ENCODE measurements at regions not wholly inside any gene's neighbourhood (a gene's known extent, or its start where the extent isn't known, plus 50 kb on each side); places are given as distances from the start of the nearest gene placed in this dataset.
A peak's percentile ranks its signal among the peaks of the same experiment; 100 is the strongest.

GRCh38 chr10:35882422-35883150 lies 240.5 kb upstream of the FZD8 start:
- WGBS, 5 donors = 92 to 95% (median 94%) methylated on average over 9 of the region's 9 CpGs

DNA sequence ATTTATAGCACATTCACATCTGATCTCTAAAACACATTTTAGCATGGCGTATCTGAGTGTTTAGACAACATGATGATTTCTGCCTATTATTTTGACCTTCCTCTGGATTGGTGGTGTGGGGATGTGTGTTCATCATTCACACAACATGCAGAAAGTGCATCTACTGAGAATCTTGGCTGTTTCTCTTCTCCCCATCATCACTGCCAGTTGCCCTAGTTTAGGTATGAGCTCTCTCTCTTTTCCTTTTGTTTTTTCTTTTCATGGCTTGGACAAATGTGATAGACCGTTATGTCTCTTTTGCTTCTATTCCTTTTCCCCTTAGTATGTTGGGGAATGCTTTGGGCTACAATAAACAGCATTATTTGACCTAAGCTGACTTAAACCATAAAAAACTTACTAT lies 239.2 kb upstream of the FZD8 start:
- intact Hi-C loops (cut with DNase I; ENCODE audit: low total_unique reads) = no loop called here
- Histone ChIP-seq H3K4me1 (peaks cover 0 to 15% (median 10%) of the 10 kb centered on the region in 4 donors), H3K9me3 (no peaks in the 10 kb centered on the region), H3K27me3 (no peaks in the 10 kb centered on the region), H3K36me3 (no peaks in the 10 kb centered on the region), H3K27ac (no peak overlapping the region), H3K4me3 (no peak overlapping the region)
- DNase-seq = no peak
- 92 to 97% (median 95%) methylated on average over 2 of the region's 2 CpGs for WGBS, 5 donors
- TF ChIP-seq POLR2A (IDR thresholded peaks at IDR 0.05) (no peak), EP300 (IDR thresholded peaks at IDR 0.05) (no peak), POLR2AphosphoS5 (IDR thresholded peaks at IDR 0.05) (no peak)
- TF ChIP-seq, protein P1, sequence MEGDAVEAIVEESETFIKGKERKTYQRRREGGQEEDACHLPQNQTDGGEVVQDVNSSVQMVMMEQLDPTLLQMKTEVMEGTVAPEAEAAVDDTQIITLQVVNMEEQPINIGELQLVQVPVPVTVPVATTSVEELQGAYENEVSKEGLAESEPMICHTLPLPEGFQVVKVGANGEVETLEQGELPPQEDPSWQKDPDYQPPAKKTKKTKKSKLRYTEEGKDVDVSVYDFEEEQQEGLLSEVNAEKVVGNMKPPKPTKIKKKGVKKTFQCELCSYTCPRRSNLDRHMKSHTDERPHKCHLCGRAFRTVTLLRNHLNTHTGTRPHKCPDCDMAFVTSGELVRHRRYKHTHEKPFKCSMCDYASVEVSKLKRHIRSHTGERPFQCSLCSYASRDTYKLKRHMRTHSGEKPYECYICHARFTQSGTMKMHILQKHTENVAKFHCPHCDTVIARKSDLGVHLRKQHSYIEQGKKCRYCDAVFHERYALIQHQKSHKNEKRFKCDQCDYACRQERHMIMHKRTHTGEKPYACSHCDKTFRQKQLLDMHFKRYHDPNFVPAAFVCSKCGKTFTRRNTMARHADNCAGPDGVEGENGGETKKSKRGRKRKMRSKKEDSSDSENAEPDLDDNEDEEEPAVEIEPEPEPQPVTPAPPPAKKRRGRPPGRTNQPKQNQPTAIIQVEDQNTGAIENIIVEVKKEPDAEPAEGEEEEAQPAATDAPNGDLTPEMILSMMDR (IDR thresholded peaks at IDR 0.05) = no peak

More at GRCh38 chr10:35882422-35883150, 240.5 kb upstream of the FZD8 start:
- DNase-seq = no peak
- Histone ChIP-seq H3K36me3 (no peaks in the 10 kb centered on the region), H3K27me3 (no peaks in the 10 kb centered on the region), H3K4me3 (no peak overlapping the region), H3K9me3 (no peaks in the 10 kb centered on the region), H3K27ac (no peak overlapping the region), H3K4me1 (peaks cover 0 to 15% (median 9%) of the 10 kb centered on the region in 4 donors)
- no peak for TF ChIP-seq POLR2AphosphoS5 (IDR thresholded peaks at IDR 0.05)
- intact Hi-C loops (cut with DNase I; ENCODE audit: low total_unique reads) = no loop called here

DNA sequence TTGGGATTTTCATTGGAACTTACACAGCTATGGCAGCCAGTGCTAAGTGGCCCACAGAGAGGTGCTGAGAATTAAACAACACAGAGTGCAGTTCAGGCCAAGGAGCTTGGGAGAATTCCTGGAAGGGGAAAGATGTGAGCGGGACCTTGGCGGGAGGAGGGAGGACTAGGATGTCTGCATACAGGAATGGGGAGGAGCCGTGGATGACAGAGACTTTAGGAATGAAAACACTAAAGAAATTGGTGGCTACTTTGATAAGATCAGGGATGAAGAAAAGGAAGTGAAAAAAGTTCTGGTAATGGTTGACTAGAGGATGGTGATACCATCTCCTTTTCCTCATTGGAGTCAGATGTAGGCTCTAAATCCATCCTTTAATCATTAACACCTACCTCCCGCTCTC lies 234.2 kb upstream of the FZD8 start:
- intact Hi-C loops (cut with DNase I; ENCODE audit: low total_unique reads) = no loop called here
- no peak overlapping the region for H3K27ac ChIP-seq
- H3K36me3 ChIP-seq = no peaks in the 10 kb centered on the region
- DNase-seq = no peak
- H3K4me1 ChIP-seq = peaks cover 0 to 15% (median 4%) of the 10 kb centered on the region in 4 donors
- no peaks in the 10 kb centered on the region for H3K9me3 ChIP-seq
- WGBS, 5 donors = 78 to 93% (median 85%) methylated on average over 4 of the region's 4 CpGs
- no peak overlapping the region for H3K4me3 ChIP-seq
- TF ChIP-seq, protein P1 (IDR thresholded peaks at IDR 0.05) = no peak
- no peak for TF ChIP-seq POLR2A (IDR thresholded peaks at IDR 0.05)
- TF ChIP-seq EP300 (IDR thresholded peaks at IDR 0.05) = no peak
- TF ChIP-seq POLR2AphosphoS5 (IDR thresholded peaks at IDR 0.05) = no peak
- H3K27me3 ChIP-seq = no peaks in the 10 kb centered on the region

- Histone ChIP-seq H3K9me3 (no peaks in the 10 kb centered on the region), H3K27me3 (no peaks in the 10 kb centered on the region), H3K4me1 (peaks cover 0 to 15% (median 4%) of the 10 kb centered on the region in 4 donors), H3K36me3 (no peaks in the 10 kb centered on the region), H3K27ac (no peak overlapping the region), H3K4me3 (no peak overlapping the region)
- intact Hi-C loops (cut with DNase I; ENCODE audit: low total_unique reads) = no loop called here
- peak in 1 of 2 donors; percentile 68 for DNase-seq
- no peak for TF ChIP-seq EP300 (IDR thresholded peaks at IDR 0.05)
- TF ChIP-seq POLR2AphosphoS5 (IDR thresholded peaks at IDR 0.05) = peak in 1 of 3 donors; percentile 29
- TF ChIP-seq, protein P1 (IDR thresholded peaks at IDR 0.05) = no peak
- 62 to 73% (median 70%) methylated on average over 10 of the region's 10 CpGs for WGBS, 5 donors
Measured at GRCh38 chr10:35875016-35875676, 233.1 kb upstream of the FZD8 start.
